Loucy (cell line): ENCODE measurements at regions not wholly inside any gene's neighbourhood (a gene's known extent, or its start where the extent isn't known, plus 50 kb on each side); places are given as distances from the start of the nearest gene placed in this dataset.

ENCODE experiments used
- H2AFZ ChIP-seq: fragments of 200-600 bp; sonication (generic); 2 replicates; pipeline ENCODE4 v1.6.0; 2016; ENCODE audit warnings: antibody characterized with exemption, mild to moderate bottlenecking, low read length, moderate library complexity
- H3F3A ChIP-seq: fragments of 200-600 bp; 2 replicates; pipeline ENCODE4 v1.6.0; 2016; ENCODE audit warnings: antibody characterized with exemption, low read depth, mild to moderate bottlenecking
- H3K27me3 ChIP-seq: fragments of 200-600 bp; sonication (generic); 2 replicates; pipeline ENCODE4 v1.6.1; 2014; ENCODE audit warnings: low read length, mild to moderate bottlenecking; ENCODE audit not compliant: insufficient read depth, poor library complexity, severe bottlenecking
- H3K36me3 ChIP-seq: fragments of 200-600 bp; sonication (generic); 2 replicates; pipeline ENCODE4 v1.6.1; 2016; ENCODE audit warnings: low read length; ENCODE audit not compliant: insufficient read depth
- H3K4me1 ChIP-seq: fragments of 200-600 bp; sonication (generic); 2 replicates; pipeline ENCODE4 v1.5.1; 2014; ENCODE audit warnings: low read length, mild to moderate bottlenecking; ENCODE audit not compliant: insufficient read depth, poor library complexity, severe bottlenecking
- H3K4me2 ChIP-seq: fragments of 200-600 bp; sonication (generic); 2 replicates; pipeline ENCODE4 v1.6.0; 2014; ENCODE audit warnings: antibody characterized with exemption, low read length, low read depth, mild to moderate bottlenecking; ENCODE audit not compliant: poor library complexity, severe bottlenecking
- H3K4me3 ChIP-seq: fragments of 200-600 bp; sonication (generic); 2 replicates; pipeline ENCODE4 v1.5.1; 2014; ENCODE audit warnings: low read length, mild to moderate bottlenecking, mixed read lengths; ENCODE audit not compliant: poor library complexity, severe bottlenecking
- H3K79me2 ChIP-seq: fragments of 200-600 bp; sonication (generic); 2 replicates; pipeline ENCODE4 v1.6.1; 2014; ENCODE audit warnings: low read length; ENCODE audit not compliant: insufficient read depth
- H3K9ac ChIP-seq: fragments of 200-600 bp; sonication (generic); 2 replicates; pipeline ENCODE4 v1.6.0; 2014; ENCODE audit warnings: mild to moderate bottlenecking, low read depth, low read length, moderate library complexity; ENCODE audit not compliant: poor library complexity, severe bottlenecking
- H3K9me2 ChIP-seq: fragments of 200-600 bp; sonication (generic); replicated peaks from 2 replicates; pipeline ENCODE4 v1.6.1; 2016; ENCODE audit warnings: low read depth, low read length, mixed read lengths
- H3K9me3 ChIP-seq: fragments of 200-600 bp; sonication (generic); 2 replicates; pipeline ENCODE4 v1.6.1; 2014; ENCODE audit warnings: mild to moderate bottlenecking, antibody characterized with exemption, low read length, low read depth; ENCODE audit not compliant: insufficient read depth
- H4K20me1 ChIP-seq: fragments of 200-600 bp; sonication (generic); 2 replicates; pipeline ENCODE4 v1.6.0; 2014; ENCODE audit warnings: antibody characterized with exemption, low read length, mild to moderate bottlenecking; ENCODE audit not compliant: insufficient read depth, poor library complexity, severe bottlenecking
- EZH2phosphoT487 ChIP-seq: fragments of 200-600 bp; IDR thresholded peaks from 2 replicates; pipeline ENCODE4 v1.6.1; 2018; ENCODE audit warnings: antibody characterized with exemption, mild to moderate bottlenecking, moderate library complexity, borderline replicate concordance
- TF ChIP-seq, protein P1 (sequence below): fragments of 200-600 bp; sonication (generic); conservative IDR thresholded peaks from 2 replicates; pipeline ENCODE4 v1.5.1; 2014; ENCODE audit warnings: mild to moderate bottlenecking, antibody characterized with exemption, low read length

DNA sequence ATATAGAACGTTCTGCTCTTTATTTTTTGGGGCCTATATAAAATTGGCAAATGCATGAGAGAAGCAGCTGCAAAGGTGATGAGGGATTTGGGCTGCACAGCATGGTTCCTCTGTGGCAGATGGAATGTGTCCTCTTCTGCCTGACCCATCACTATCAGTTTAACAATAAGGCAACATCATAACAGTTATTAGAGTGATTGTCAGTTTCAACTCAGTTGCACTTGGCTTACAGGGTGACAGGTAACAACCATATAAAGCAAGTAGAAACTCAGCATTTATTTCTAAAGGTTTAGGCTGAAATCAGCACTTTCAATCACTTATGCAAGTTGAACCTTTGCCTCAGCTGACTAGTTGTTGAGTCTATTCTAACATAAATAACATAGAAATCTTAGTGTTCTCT is 935.4 kb upstream of the CHORDC1 start:
- H3K9me3 ChIP-seq: no peaks in the 10 kb centered on the region; the same call in 1 of the 2 replicates
- no peaks in the 10 kb centered on the region for H3K36me3 ChIP-seq
- no peaks in the 10 kb centered on the region for H3K9me2 ChIP-seq
- H4K20me1 ChIP-seq: no peaks in the 10 kb centered on the region
- no peak overlapping the region for H3K9ac ChIP-seq
- H3F3A ChIP-seq: no peaks in the 10 kb centered on the region
- no peaks in the 10 kb centered on the region for H3K4me1 ChIP-seq
- no peak overlapping the region for H2AFZ ChIP-seq
- H3K4me2 ChIP-seq: no peak overlapping the region
- no peaks in the 10 kb centered on the region for H3K27me3 ChIP-seq
- H3K4me3 ChIP-seq: no peak overlapping the region
- TF ChIP-seq, protein P1, sequence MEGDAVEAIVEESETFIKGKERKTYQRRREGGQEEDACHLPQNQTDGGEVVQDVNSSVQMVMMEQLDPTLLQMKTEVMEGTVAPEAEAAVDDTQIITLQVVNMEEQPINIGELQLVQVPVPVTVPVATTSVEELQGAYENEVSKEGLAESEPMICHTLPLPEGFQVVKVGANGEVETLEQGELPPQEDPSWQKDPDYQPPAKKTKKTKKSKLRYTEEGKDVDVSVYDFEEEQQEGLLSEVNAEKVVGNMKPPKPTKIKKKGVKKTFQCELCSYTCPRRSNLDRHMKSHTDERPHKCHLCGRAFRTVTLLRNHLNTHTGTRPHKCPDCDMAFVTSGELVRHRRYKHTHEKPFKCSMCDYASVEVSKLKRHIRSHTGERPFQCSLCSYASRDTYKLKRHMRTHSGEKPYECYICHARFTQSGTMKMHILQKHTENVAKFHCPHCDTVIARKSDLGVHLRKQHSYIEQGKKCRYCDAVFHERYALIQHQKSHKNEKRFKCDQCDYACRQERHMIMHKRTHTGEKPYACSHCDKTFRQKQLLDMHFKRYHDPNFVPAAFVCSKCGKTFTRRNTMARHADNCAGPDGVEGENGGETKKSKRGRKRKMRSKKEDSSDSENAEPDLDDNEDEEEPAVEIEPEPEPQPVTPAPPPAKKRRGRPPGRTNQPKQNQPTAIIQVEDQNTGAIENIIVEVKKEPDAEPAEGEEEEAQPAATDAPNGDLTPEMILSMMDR: no peak
- TF ChIP-seq EZH2phosphoT487: no peak
- H3K79me2 ChIP-seq: no peaks in the 10 kb centered on the region

DNA sequence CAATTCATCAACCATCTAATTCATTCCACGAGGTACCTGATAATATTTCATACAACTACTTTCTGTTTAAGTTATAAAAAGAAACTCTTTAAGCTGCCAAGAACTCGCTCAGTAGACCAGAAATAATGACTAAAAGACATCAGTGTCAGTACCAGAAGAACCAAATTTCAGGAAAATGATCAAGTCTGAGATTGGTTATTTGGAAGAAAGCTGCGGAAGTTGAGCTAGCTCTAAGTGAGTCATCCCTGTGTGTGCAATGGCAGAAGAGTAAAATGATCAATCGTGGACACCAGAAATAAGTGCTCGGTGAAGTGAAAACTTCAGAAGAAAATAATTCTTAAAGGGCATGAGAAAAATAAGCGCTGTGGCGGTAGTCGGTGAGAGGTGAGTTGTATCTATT is 933.2 kb upstream of the CHORDC1 start:
- H3F3A ChIP-seq: no peaks in the 10 kb centered on the region
- H3K27me3 ChIP-seq: no peaks in the 10 kb centered on the region
- H3K4me2 ChIP-seq: no peak overlapping the region
- no peaks in the 10 kb centered on the region for H4K20me1 ChIP-seq
- no peaks in the 10 kb centered on the region for H3K4me1 ChIP-seq
- no peak for TF ChIP-seq EZH2phosphoT487
- TF ChIP-seq, protein P1: no peak
- no peak overlapping the region for H3K4me3 ChIP-seq
- H3K9me3 ChIP-seq: peaks cover 7% of the 10 kb centered on the region
- H3K36me3 ChIP-seq: no peaks in the 10 kb centered on the region
- no peaks in the 10 kb centered on the region for H3K79me2 ChIP-seq
- no peak overlapping the region for H3K9ac ChIP-seq
- no peak overlapping the region for H2AFZ ChIP-seq
- H3K9me2 ChIP-seq: no peaks in the 10 kb centered on the region

DNA sequence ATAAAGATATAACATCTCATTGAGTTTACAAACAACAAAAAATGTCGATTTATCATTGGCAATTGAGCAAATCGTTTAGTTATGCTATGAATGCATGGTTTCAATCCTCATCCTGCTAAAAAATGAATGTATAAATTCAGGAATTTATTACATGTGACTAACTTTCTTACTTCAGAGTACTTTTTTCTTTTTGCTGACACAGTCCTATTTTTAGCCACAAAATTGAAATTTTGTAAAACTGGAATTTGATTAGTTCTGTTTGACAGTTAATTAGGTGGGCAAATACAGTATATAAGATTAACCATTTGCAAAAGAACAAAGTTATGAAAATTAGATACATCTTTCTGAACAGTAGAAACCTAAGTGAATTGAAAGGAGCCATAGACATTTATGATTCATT is 925.0 kb upstream of the CHORDC1 start:
- peaks cover 6% of the 10 kb centered on the region; the same call in 1 of the 2 replicates for H3K9me3 ChIP-seq
- TF ChIP-seq EZH2phosphoT487: no peak
- TF ChIP-seq, protein P1: no peak
- no peaks in the 10 kb centered on the region for H3K36me3 ChIP-seq
- H3K27me3 ChIP-seq: no peaks in the 10 kb centered on the region
- H2AFZ ChIP-seq: no peak overlapping the region
- no peaks in the 10 kb centered on the region for H3K9me2 ChIP-seq
- no peaks in the 10 kb centered on the region for H4K20me1 ChIP-seq
- no peaks in the 10 kb centered on the region for H3F3A ChIP-seq
- no peak overlapping the region for H3K9ac ChIP-seq
- H3K4me1 ChIP-seq: no peaks in the 10 kb centered on the region
- no peaks in the 10 kb centered on the region for H3K79me2 ChIP-seq
- H3K4me2 ChIP-seq: no peak overlapping the region
- no peak overlapping the region for H3K4me3 ChIP-seq
